ENCODE measurements at regions not wholly inside any gene's neighbourhood (a gene's known extent, or its start where the extent isn't known, plus 50 kb on each side); places are given as distances from the start of the nearest gene placed in this dataset.
"Not testable (repeated sequence)": the region's sequence is repeated elsewhere in the genome, so short reads cannot be mapped to it uniquely, and the experiment has no call there.

- Histone ChIP-seq H3K27ac (no peak overlapping the region), H3K4me3 (no peak overlapping the region), H3K9me3 (peaks cover 0 to 7% of the 10 kb centered on the region in 2 donors), H3K36me3 (no peaks in the 10 kb centered on the region), H3K4me1 (no peaks in the 10 kb centered on the region), H3K27me3 (no peaks in the 10 kb centered on the region)
- no peak for DNase-seq (ENCODE audit: low spot score in 2 of 2)
- TF ChIP-seq CTCF (IDR thresholded peaks at IDR 0.05) (no peak), POLR2A (IDR thresholded peaks at IDR 0.05) (no peak), POLR2AphosphoS5 (IDR thresholded peaks at IDR 0.05) (no peak)
- intact Hi-C loops (cut with DNase I; ENCODE audit: low total_unique reads): no loop called here
Observed at GRCh38 chr7:153103202-153103601, 343.6 kb downstream of the ACTR3B start.

GRCh38 chr7:153107826-153108225, 348.3 kb downstream of the ACTR3B start:
- no peak for DNase-seq (ENCODE audit: low spot score in 2 of 2)
- H3K4me3 ChIP-seq: no peak overlapping the region
- intact Hi-C loops (cut with DNase I; ENCODE audit: low total_unique reads): no loop called here
- no peaks in the 10 kb centered on the region for H3K4me1 ChIP-seq
- no peaks in the 10 kb centered on the region for H3K27me3 ChIP-seq
- no peak for TF ChIP-seq POLR2A (IDR thresholded peaks at IDR 0.05)
- peaks cover 0 to 7% of the 10 kb centered on the region in 2 donors for H3K9me3 ChIP-seq
- H3K36me3 ChIP-seq: no peaks in the 10 kb centered on the region
- H3K27ac ChIP-seq: no peak overlapping the region

- no peaks in the 10 kb centered on the region for H3K36me3 ChIP-seq
- no peak overlapping the region for H3K27ac ChIP-seq
- TF ChIP-seq POLR2A (IDR thresholded peaks at IDR 0.05) (no peak), POLR2AphosphoS5 (IDR thresholded peaks at IDR 0.05) (no peak), CTCF (IDR thresholded peaks at IDR 0.05) (no peak)
- peaks cover 6 to 7% of the 10 kb centered on the region in 2 donors for H3K9me3 ChIP-seq
- no peak overlapping the region for H3K4me3 ChIP-seq
- no peaks in the 10 kb centered on the region for H3K27me3 ChIP-seq
- intact Hi-C loops (cut with DNase I; ENCODE audit: low total_unique reads): no loop called here
- DNase-seq (ENCODE audit: low spot score in 2 of 2): no peak
- H3K4me1 ChIP-seq: no peaks in the 10 kb centered on the region
Observed at GRCh38 chr7:153109566-153109965, 350.0 kb downstream of the ACTR3B start.

- intact Hi-C loops (cut with DNase I; ENCODE audit: low total_unique reads): no loop called here
- Histone ChIP-seq H3K27ac (no peak overlapping the region), H3K4me3 (no peak overlapping the region), H3K9me3 (peaks cover 6 to 8% of the 10 kb centered on the region in 2 donors), H3K36me3 (no peaks in the 10 kb centered on the region), H3K27me3 (no peaks in the 10 kb centered on the region), H3K4me1 (no peaks in the 10 kb centered on the region)
- no peak for TF ChIP-seq CTCF (IDR thresholded peaks at IDR 0.05)
- no peak for TF ChIP-seq POLR2A (IDR thresholded peaks at IDR 0.05)
- TF ChIP-seq POLR2AphosphoS5 (IDR thresholded peaks at IDR 0.05): no peak
- DNase-seq (ENCODE audit: low spot score in 2 of 2): no peak
Observed at GRCh38 chr7:153110606-153111005, 351.1 kb downstream of the ACTR3B start.

GRCh38 chr7:153122255-153122654, 362.7 kb downstream of the ACTR3B start:
- H3K36me3 ChIP-seq; DNase-seq (ENCODE audit: low spot score in 2 of 2); H3K4me1 ChIP-seq: not testable (repeated sequence)

GRCh38 chr7:153130052-153130451, 370.5 kb downstream of the ACTR3B start:
- H3K36me3 ChIP-seq: no peaks in the 10 kb centered on the region
- no peak for DNase-seq (ENCODE audit: low spot score in 2 of 2)
- peaks cover 3 to 6% of the 10 kb centered on the region in 2 donors for H3K9me3 ChIP-seq
- H3K27me3 ChIP-seq: no peaks in the 10 kb centered on the region
- H3K4me3 ChIP-seq: no peak overlapping the region
- H3K27ac ChIP-seq: no peak overlapping the region
- no peaks in the 10 kb centered on the region for H3K4me1 ChIP-seq
- TF ChIP-seq POLR2AphosphoS5 (IDR thresholded peaks at IDR 0.05): no peak
- no peak for TF ChIP-seq POLR2A (IDR thresholded peaks at IDR 0.05)
- TF ChIP-seq CTCF (IDR thresholded peaks at IDR 0.05): no peak
- intact Hi-C loops (cut with DNase I; ENCODE audit: low total_unique reads): no loop called here

More at GRCh38 chr7:153122255-153122654, 362.7 kb downstream of the ACTR3B start:
- H3K4me3 ChIP-seq; intact Hi-C loops (cut with DNase I; ENCODE audit: low total_unique reads); H3K9me3 ChIP-seq; H3K27me3 ChIP-seq; H3K27ac ChIP-seq: not testable (repeated sequence)
